K562 (cell line): ENCODE measurements at regions not wholly inside any gene's neighbourhood (a gene's known extent, or its start where the extent isn't known, plus 50 kb on each side); places are given as distances from the start of the nearest gene placed in this dataset.

Experiments
- ATAC-seq: fragments of 200-7000 bp; cut with Tn5 transposase; 3 replicates; pipeline ENCODE4 v1.9.1; 2020; ENCODE audit warnings: moderate library complexity
- BruUV-seq: library from RNA; stranded (reverse); fragments of 400-500 nt; replicated peaks from 2 replicates; lab custom pipeline; 2021; lab: Mats Ljungman, UMichigan
- CTCF ChIA-PET: fragments of 300-600 bp; formaldehyde crosslinking; extraction: SDS; loops from one replicate; lab custom pipeline; 2021; ENCODE audit warnings: low intra/inter-chr PET ratio; lab: Yijun Ruan, JAX
- POLR2A ChIA-PET: fragments of 300-600, 350-650 bp; sonication (Branson Sonifier 250); formaldehyde crosslinking; extraction: SDS; loops from one replicate; lab custom pipeline; 2021; ENCODE audit warnings: antibody characterized with exemption, inconsistent platforms; lab: Yijun Ruan, JAX
- DNase-seq, 4 experiments: peaks; one replicate each; pipeline versions ENCODE4 v3.0.0 to v3.0.0-alpha.2; 2011 to 2018; ENCODE audit warnings: low spot score in 3 of 4, mixed read lengths in 3 of 4; ENCODE audit errors: extremely low read depth in 1 of 4
- FAIRE-seq: peaks from 2 replicates; lab custom pipeline; 2011; peaks lifted over from hg19 to GRCh38; lab: Jason Lieb, UNC
- H2AFZ ChIP-seq: 2 replicates; pipeline ENCODE4 v1.6.0; 2011; ENCODE audit warnings: low read depth, low read length, control low read depth, inconsistent platforms
- H3K27ac ChIP-seq: fragments of 200-600 bp; 3 replicates; pipeline ENCODE4 v1.8.0; 2011; ENCODE audit warnings: low read depth, mild to moderate bottlenecking, control low read depth, inconsistent platforms, low read length, moderate library complexity, mixed read lengths; ENCODE audit errors: extremely low read depth
- H3K27me3 ChIP-seq, 2 experiments: fragments of 300-600 bp in 1 of 2; 2 replicates in 1 of 2; 3 replicates in 1 of 2; pipeline versions ENCODE4 v1.6.0 to v1.8.0; 2011; ENCODE audit warnings: inconsistent platforms in 2 of 2, low read length in 2 of 2, mild to moderate bottlenecking in 1 of 2, mixed read lengths in 1 of 2, moderate library complexity in 1 of 2; ENCODE audit not compliant: control insufficient read depth in 2 of 2, insufficient read depth in 2 of 2
- H3K36me3 ChIP-seq: fragments of 300-600 bp; 3 replicates; pipeline ENCODE4 v1.8.0; 2011; ENCODE audit warnings: mild to moderate bottlenecking, low read length, inconsistent platforms; ENCODE audit not compliant: control insufficient read depth, insufficient read depth
- H3K4me1 ChIP-seq, 2 experiments: fragments of 200-600 bp in 1 of 2; replicated peaks in 1 of 2; 2 replicates in 1 of 2; 3 replicates in 1 of 2; pipeline versions ENCODE4 v1.5.1 to v1.8.0; 2011; ENCODE audit warnings: inconsistent platforms in 2 of 2, low read length in 2 of 2, mild to moderate bottlenecking in 1 of 2, mixed read lengths in 1 of 2, moderate library complexity in 1 of 2; ENCODE audit not compliant: control insufficient read depth in 2 of 2, insufficient read depth in 2 of 2
- H3K4me2 ChIP-seq: 2 replicates; pipeline ENCODE4 v1.6.1; 2011; ENCODE audit warnings: low read length, control low read depth, inconsistent platforms, mixed read lengths; ENCODE audit not compliant: insufficient read depth
- H3K4me3 ChIP-seq: fragments of 200-600 bp; sonication (generic), shearing (Covaris generic); 2 replicates; pipeline ENCODE4 v1.5.1; 2016; ENCODE audit warnings: control low read depth, inconsistent platforms
- H3K79me2 ChIP-seq: fragments of 200-600 bp; 3 replicates; pipeline ENCODE4 v1.8.0; 2011; ENCODE audit warnings: low read length, inconsistent platforms; ENCODE audit not compliant: control insufficient read depth, insufficient read depth
- H3K9ac ChIP-seq, 2 experiments: 2 replicates each; pipeline versions ENCODE4 v1.6.0 to v1.6.1; 2011; ENCODE audit warnings: low read depth in 2 of 2, low read length in 2 of 2, control low read depth in 1 of 2, inconsistent platforms in 1 of 2, mild to moderate bottlenecking in 1 of 2, mixed read lengths in 1 of 2; ENCODE audit not compliant: insufficient read depth in 1 of 2
- H3K9me1 ChIP-seq: one replicate; pipeline ENCODE4 v1.6.0; 2011; ENCODE audit warnings: inconsistent platforms, mild to moderate bottlenecking, low read length, moderate library complexity; ENCODE audit not compliant: control insufficient read depth, insufficient read depth
- H3K9me3 ChIP-seq: replicated peaks from 2 replicates; pipeline ENCODE4 v1.5.1; 2011; ENCODE audit warnings: low read depth, low read length, inconsistent platforms; ENCODE audit not compliant: control insufficient read depth, insufficient read depth
- H4K20me1 ChIP-seq: replicated peaks from 2 replicates; pipeline ENCODE4 v1.6.1; 2011; ENCODE audit warnings: low read length, inconsistent platforms, mixed read lengths; ENCODE audit not compliant: control insufficient read depth, insufficient read depth
- ARID1B ChIP-seq: fragments of 450-650 bp; IDR thresholded peaks from 2 replicates; pipeline ENCODE4 v1.6.1; 2016; ENCODE audit warnings: antibody characterized with exemption, mild to moderate bottlenecking, inconsistent platforms
- DMBX1 ChIP-seq: fragments of 250-450 bp; sonication (Bioruptor Pico); IDR thresholded peaks from 2 replicates; pipeline ENCODE4 v1.8.0; 2022; ENCODE audit warnings: inconsistent platforms, mild to moderate bottlenecking, moderate library complexity, borderline replicate concordance
- ELK3 ChIP-seq: fragments of 450-650 bp; formaldehyde crosslinking; IDR thresholded peaks from 2 replicates; pipeline ENCODE4 v1.4.0; 2020; ENCODE audit warnings: mild to moderate bottlenecking
- HMG20B ChIP-seq: fragments of 250-450 bp; sonication (Bioruptor Pico); IDR thresholded peaks from 2 replicates; pipeline ENCODE4 v1.5.0; 2021; ENCODE audit warnings: mild to moderate bottlenecking
- KAT7 ChIP-seq: sonication (generic); formaldehyde crosslinking; IDR thresholded peaks from 2 replicates; pipeline ENCODE4 v1.8.0; 2022; ENCODE audit warnings: missing genetic modification reagents, mild to moderate bottlenecking, borderline replicate concordance
- MAFG ChIP-seq: fragments of 450-650 bp; conservative IDR thresholded peaks from 2 replicates; pipeline ENCODE4 v1.6.1; 2016; ENCODE audit warnings: missing genetic modification characterization, missing compliant biosample characterization
- MAFK ChIP-seq: IDR thresholded peaks from 2 replicates; pipeline ENCODE4 v1.6.1; 2011; ENCODE audit warnings: low read length, improper control_type of control experiment
- NEUROD1 ChIP-seq: fragments of 150-350 bp; IDR thresholded peaks from 2 replicates; pipeline ENCODE4 v1.6.1; 2014; ENCODE audit warnings: borderline replicate concordance, low read length, low read depth; ENCODE audit not compliant: partially characterized antibody
- NR2C2 ChIP-seq, 2 experiments: fragments of 200-800 bp in 1 of 2; sonication (Bioruptor generic) in 1 of 2; sonication (generic) in 1 of 2; formaldehyde crosslinking in 1 of 2; IDR thresholded peaks; 2 replicates each; pipeline versions ENCODE4 v1.6.1 to v1.8.0; 2016 to 2022; ENCODE audit warnings: mild to moderate bottlenecking in 1 of 2, missing compliant biosample characterization in 1 of 2, missing genetic modification characterization in 1 of 2, missing genetic modification reagents in 1 of 2
- SMAD4 ChIP-seq: fragments of 250-450 bp; sonication (Bioruptor Pico); conservative IDR thresholded peaks from 2 replicates; pipeline ENCODE4 v1.8.0; 2021; ENCODE audit warnings: inconsistent platforms, mild to moderate bottlenecking, moderate library complexity
- SP1 ChIP-seq: sonication (generic); formaldehyde crosslinking; IDR thresholded peaks from 2 replicates; pipeline ENCODE4 v1.8.1; 2022; ENCODE audit warnings: mild to moderate bottlenecking, missing genetic modification reagents
- SREBF1 ChIP-seq: fragments of 150-350 bp; IDR thresholded peaks from 2 replicates; pipeline ENCODE4 v1.6.1; 2014; ENCODE audit warnings: antibody characterized with exemption, low read depth, low read length, borderline replicate concordance
- ZBTB34 ChIP-seq: fragments of 250-450 bp; sonication (Bioruptor Pico); IDR thresholded peaks from 2 replicates; pipeline ENCODE4 v1.8.0; 2021; ENCODE audit warnings: mild to moderate bottlenecking, moderate library complexity
- ZNF174 ChIP-seq: fragments of 250-450 bp; sonication (Bioruptor Pico); IDR thresholded peaks from 2 replicates; pipeline ENCODE4 v1.4.0; 2020; ENCODE audit warnings: mild to moderate bottlenecking
- ZNF282 ChIP-seq: sonication (generic); formaldehyde crosslinking; IDR thresholded peaks from 2 replicates; pipeline ENCODE4 v1.8.1; 2023; ENCODE audit warnings: missing genetic modification reagents
- ZNF408 ChIP-seq: fragments of 250-450 bp; sonication (Bioruptor Pico); IDR thresholded peaks from 2 replicates; pipeline ENCODE4 v1.4.0; 2020; ENCODE audit warnings: low read depth, mild to moderate bottlenecking, moderate library complexity
- ZNF764 ChIP-seq: fragments of 250-450 bp; sonication (Bioruptor Pico); IDR thresholded peaks from 2 replicates; pipeline ENCODE4 v1.4.0; 2020; ENCODE audit warnings: low read depth, mild to moderate bottlenecking, moderate library complexity
- WGBS: fragments of 100-300 bp; shearing (Covaris generic); methylation state at CpG from one replicate; pipeline ENCODE4 v1.1.6; 2016; ENCODE audit warnings: low coverage, mixed read lengths; ENCODE audit not compliant: insufficient coverage; ENCODE audit errors: missing lambda C conversion rate; 5-methylcytosine and 5-hydroxymethylcytosine counted together
- in situ Hi-C: fragments of 300-500 bp; cut with MboI; formaldehyde crosslinking; loops from 4 replicates; pipeline ENCODE4 v1.15.0; 2018; ENCODE audit warnings: inconsistent platforms, mixed read lengths
- intact Hi-C: fragments of 100-400 bp; cut with micrococcal nuclease; formaldehyde crosslinking; loops from 2 replicates; pipeline ENCODE4 v1.14.2; 2022
- TF ChIP-seq, protein P1 (sequence below): sonication (generic); formaldehyde crosslinking; IDR thresholded peaks from 2 replicates; pipeline ENCODE4 v1.5.0; 2020; ENCODE audit warnings: missing genetic modification reagents
- TF ChIP-seq, protein P2 (sequence below): sonication (generic); formaldehyde crosslinking; IDR thresholded peaks from 2 replicates; pipeline ENCODE4 v1.4.0; 2020; ENCODE audit warnings: mild to moderate bottlenecking, missing genetic modification reagents

GRCh38 chr20:39576771-39577170 is 614.6 kb downstream of the DHX35 start (continued):
- no peak for TF ChIP-seq ZNF764 (CRISPR knock-in tag)
- TF ChIP-seq MAFG (tag): no peak
- no peak for TF ChIP-seq SREBF1
- TF ChIP-seq HMG20B: no peak
- no peak for TF ChIP-seq NR2C2 (CRISPR knock-in tag; IDR thresholded peaks at IDR 0.05)
- TF ChIP-seq NR2C2 (tag; IDR thresholded peaks at IDR 0.05): no peak

DNA sequence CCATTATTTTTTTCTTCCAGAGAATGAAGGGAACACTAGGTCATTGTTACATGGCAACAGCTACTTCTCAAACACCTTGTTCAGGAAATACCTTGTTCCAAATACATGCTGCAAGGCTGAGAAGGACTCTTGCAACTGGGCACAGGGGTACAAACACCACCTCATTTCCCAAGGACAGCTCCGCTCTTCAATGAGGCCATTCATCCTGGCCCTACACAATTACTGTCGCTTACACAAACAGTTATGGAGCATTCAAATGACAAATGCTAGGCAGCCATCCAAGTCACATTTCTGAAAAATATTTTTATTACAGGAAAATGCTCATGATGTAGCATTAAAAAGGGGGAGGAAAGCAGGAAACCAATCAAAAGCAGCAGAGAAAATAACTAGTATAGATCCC is 611.9 kb downstream of the DHX35 start:
- Histone ChIP-seq H3K4me1 (no peaks in the 10 kb centered on the region), H3K4me3 (no peak overlapping the region), H3K27ac (no peak overlapping the region), H4K20me1 (no peaks in the 10 kb centered on the region), H3K79me2 (no peaks in the 10 kb centered on the region), H2AFZ (no peak overlapping the region), H3K9me3 (no peaks in the 10 kb centered on the region), H3K4me2 (no peak overlapping the region), H3K9me1 (no peaks in the 10 kb centered on the region), H3K9ac (no peak overlapping the region), H3K27me3 (no peaks in the 10 kb centered on the region), H3K36me3 (no peaks in the 10 kb centered on the region)
- ATAC-seq (no peak), DNase-seq (no peak), FAIRE-seq (no peak)
- ChIA-PET CTCF (no interaction called here), POLR2A (no interaction called here)
- intact Hi-C loops (no loop called here), in situ Hi-C loops (no loop called here)
- BruUV-seq: no TSS peak
- WGBS: 0% methylated on average over 2 of the region's 2 CpGs
- no peak for TF ChIP-seq ZNF282
- TF ChIP-seq KAT7 (CRISPR knock-in tag): no peak
- no peak for TF ChIP-seq MAFK
- TF ChIP-seq, protein P1, sequence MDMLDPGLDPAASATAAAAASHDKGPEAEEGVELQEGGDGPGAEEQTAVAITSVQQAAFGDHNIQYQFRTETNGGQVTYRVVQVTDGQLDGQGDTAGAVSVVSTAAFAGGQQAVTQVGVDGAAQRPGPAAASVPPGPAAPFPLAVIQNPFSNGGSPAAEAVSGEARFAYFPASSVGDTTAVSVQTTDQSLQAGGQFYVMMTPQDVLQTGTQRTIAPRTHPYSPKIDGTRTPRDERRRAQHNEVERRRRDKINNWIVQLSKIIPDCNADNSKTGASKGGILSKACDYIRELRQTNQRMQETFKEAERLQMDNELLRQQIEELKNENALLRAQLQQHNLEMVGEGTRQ (CRISPR knock-in tag): no peak
- no peak for TF ChIP-seq ZNF408
- TF ChIP-seq ARID1B: no peak
- no peak for TF ChIP-seq ZNF174
- TF ChIP-seq ZBTB34: no peak
- no peak for TF ChIP-seq NEUROD1
- TF ChIP-seq SMAD4: no peak
- TF ChIP-seq, protein P2, sequence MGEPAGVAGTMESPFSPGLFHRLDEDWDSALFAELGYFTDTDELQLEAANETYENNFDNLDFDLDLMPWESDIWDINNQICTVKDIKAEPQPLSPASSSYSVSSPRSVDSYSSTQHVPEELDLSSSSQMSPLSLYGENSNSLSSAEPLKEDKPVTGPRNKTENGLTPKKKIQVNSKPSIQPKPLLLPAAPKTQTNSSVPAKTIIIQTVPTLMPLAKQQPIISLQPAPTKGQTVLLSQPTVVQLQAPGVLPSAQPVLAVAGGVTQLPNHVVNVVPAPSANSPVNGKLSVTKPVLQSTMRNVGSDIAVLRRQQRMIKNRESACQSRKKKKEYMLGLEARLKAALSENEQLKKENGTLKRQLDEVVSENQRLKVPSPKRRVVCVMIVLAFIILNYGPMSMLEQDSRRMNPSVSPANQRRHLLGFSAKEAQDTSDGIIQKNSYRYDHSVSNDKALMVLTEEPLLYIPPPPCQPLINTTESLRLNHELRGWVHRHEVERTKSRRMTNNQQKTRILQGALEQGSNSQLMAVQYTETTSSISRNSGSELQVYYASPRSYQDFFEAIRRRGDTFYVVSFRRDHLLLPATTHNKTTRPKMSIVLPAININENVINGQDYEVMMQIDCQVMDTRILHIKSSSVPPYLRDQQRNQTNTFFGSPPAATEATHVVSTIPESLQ: no peak
- no peak for TF ChIP-seq ELK3 (CRISPR knock-in tag)
- TF ChIP-seq DMBX1 (CRISPR knock-in tag): no peak
- no peak for TF ChIP-seq SP1 (CRISPR knock-in tag)
